Gastroesophageal sphincter (tissue), 2 donors: ENCODE measurements at regions not wholly inside any gene's neighbourhood (a gene's known extent, or its start where the extent isn't known, plus 50 kb on each side); places are given as distances from the start of the nearest gene placed in this dataset.

Source experiments
- POLR2A ChIP-seq, 2 donors: fragments of 450-650 bp; IDR thresholded peaks; one replicate each; pipeline ENCODE4 v1.6.1; 2017; ENCODE audit warnings: antibody characterized with exemption in 2 of 2, mild to moderate bottlenecking in 2 of 2, moderate library complexity in 1 of 2
- POLR2AphosphoS5 ChIP-seq: sonication (generic); formaldehyde crosslinking; IDR thresholded peaks from one replicate; pipeline ENCODE4 v1.6.1; 2017; ENCODE audit warnings: antibody characterized with exemption

GRCh38 chr18:67308819-67309218 lies 207.7 kb downstream of the DSEL start:
- TF ChIP-seq POLR2A (IDR thresholded peaks at IDR 0.05) (no peak), POLR2AphosphoS5 (no peak)
